GM12878 (cell line): ENCODE measurements at regions not wholly inside any gene's neighbourhood (a gene's known extent, or its start where the extent isn't known, plus 50 kb on each side); places are given as distances from the start of the nearest gene placed in this dataset.
"Not testable (repeated sequence)": the region's sequence is repeated elsewhere in the genome, so short reads cannot be mapped to it uniquely, and the experiment has no call there.

Source experiments
- ATAC-seq: fragments of 200-7000 bp; cut with Tn5 transposase; 3 replicates; pipeline ENCODE4 v1.9.1; 2020; ENCODE audit warnings: mild to moderate bottlenecking, moderate library complexity
- BruUV-seq: library from RNA; stranded (reverse); fragments of 400-500 nt; replicated peaks from 2 replicates; lab custom pipeline; 2021; lab: Mats Ljungman, UMichigan
- CTCF ChIA-PET: fragments of 300-600 bp; sonication (Branson Sonifier 250); formaldehyde crosslinking; extraction: SDS; loops from one replicate; lab custom pipeline; 2021; ENCODE audit warnings: inconsistent platforms; lab: Yijun Ruan, JAX
- POLR2A ChIA-PET: fragments of 350-600 bp; formaldehyde crosslinking; extraction: SDS; loops from one replicate; lab custom pipeline; 2021; ENCODE audit warnings: inconsistent platforms; lab: Charles Lee
- RAD21 ChIA-PET: fragments of 300-600 bp; sonication (Branson Sonifier 250); formaldehyde crosslinking; loops from one replicate; lab custom pipeline; 2023; ENCODE audit warnings: antibody characterized with exemption; ENCODE audit not compliant: unreplicated experiment; lab: Charles Lee
- SMC1A ChIA-PET: fragments of 300-600 bp; sonication (Branson Sonifier 250); formaldehyde crosslinking; loops from one replicate; lab custom pipeline; 2023; ENCODE audit not compliant: unreplicated experiment, uncharacterized antibody; lab: Charles Lee
- DNase-seq: peaks from one replicate; pipeline ENCODE4 v3.0.0-alpha.2; 2011; ENCODE audit warnings: low read depth, low spot score
- FAIRE-seq: peaks from 3 replicates; lab custom pipeline; 2011; peaks lifted over from hg19 to GRCh38; lab: Jason Lieb, UNC
- H2AFZ ChIP-seq: 2 replicates; pipeline ENCODE4 v1.6.0; 2011; ENCODE audit warnings: low read depth, low read length, control low read depth; ENCODE audit not compliant: control insufficient read depth
- H3K27ac ChIP-seq: 2 replicates; pipeline ENCODE4 v1.5.1; 2011; ENCODE audit warnings: control low read depth; ENCODE audit not compliant: control insufficient read depth, insufficient read depth
- H3K27me3 ChIP-seq, 2 experiments: replicated peaks in 1 of 2; 2 replicates each; pipeline versions ENCODE4 v1.6.0 to v1.6.1; 2011; ENCODE audit warnings: low read length in 1 of 2; ENCODE audit not compliant: control insufficient read depth in 2 of 2, insufficient read depth in 2 of 2
- H3K36me3 ChIP-seq, 2 experiments: 2 replicates each; pipeline ENCODE4 v1.5.1; 2011; ENCODE audit warnings: low read length in 1 of 2; ENCODE audit not compliant: control insufficient read depth in 2 of 2, insufficient read depth in 2 of 2
- H3K4me1 ChIP-seq: 2 replicates; pipeline ENCODE4 v1.6.1; 2011; ENCODE audit warnings: mild to moderate bottlenecking, low read length, moderate library complexity, mixed read lengths; ENCODE audit not compliant: control insufficient read depth, insufficient read depth
- H3K4me2 ChIP-seq: 2 replicates; pipeline ENCODE4 v1.6.0; 2011; ENCODE audit warnings: control low read depth; ENCODE audit not compliant: control insufficient read depth, insufficient read depth
- H3K4me3 ChIP-seq: fragments of 200-600 bp; sonication (generic); 2 replicates; pipeline ENCODE4 v1.5.1; 2016
- H3K79me2 ChIP-seq: 2 replicates; pipeline ENCODE4 v1.6.0; 2011; ENCODE audit warnings: low read length; ENCODE audit not compliant: control insufficient read depth, insufficient read depth
- H3K9ac ChIP-seq: 2 replicates; pipeline ENCODE4 v1.8.0; 2011; ENCODE audit warnings: low read length, control low read depth, mixed read lengths; ENCODE audit not compliant: control insufficient read depth, insufficient read depth
- H3K9me3 ChIP-seq: replicated peaks from 3 replicates; pipeline ENCODE4 v1.5.1; 2011; ENCODE audit warnings: mild to moderate bottlenecking, low read length; ENCODE audit not compliant: control insufficient read depth, insufficient read depth
- H4K20me1 ChIP-seq: 2 replicates; pipeline ENCODE4 v1.6.0; 2011; ENCODE audit not compliant: control insufficient read depth, insufficient read depth
- NFIC ChIP-seq: IDR thresholded peaks from 2 replicates; pipeline ENCODE4 v1.6.1; 2012; ENCODE audit warnings: low read depth, mild to moderate bottlenecking, inconsistent platforms, low read length, moderate library complexity
- NFYB ChIP-seq: IDR thresholded peaks from 2 replicates; pipeline ENCODE4 v1.6.1; 2011; ENCODE audit warnings: low read depth, mild to moderate bottlenecking, low read length, improper control_type of control experiment, moderate library complexity; ENCODE audit not compliant: insufficient read depth
- PKNOX1 ChIP-seq: fragments of 450-650 bp; IDR thresholded peaks from 2 replicates; pipeline ENCODE4 v1.6.1; 2016; ENCODE audit warnings: mild to moderate bottlenecking
- SPI1 ChIP-seq: IDR thresholded peaks from 2 replicates; pipeline ENCODE4 v1.6.1; 2011; ENCODE audit warnings: low read depth, mild to moderate bottlenecking, low read length, moderate library complexity, borderline replicate concordance; ENCODE audit not compliant: insufficient read depth
- WGBS: methylation state at CpG from one replicate; pipeline ENCODE4 v1.1.6; 2016; ENCODE audit warnings: low lambda C conversion rate; ENCODE audit not compliant: insufficient replicate concordance, insufficient coverage; ENCODE audit errors: missing lambda C conversion rate; 5-methylcytosine and 5-hydroxymethylcytosine counted together
- in situ Hi-C: fragments of 300-500 bp; cut with MboI; formaldehyde crosslinking; loops from 9 replicates; pipeline ENCODE4 v1.14.3; 2018; ENCODE audit warnings: mixed read lengths
- intact Hi-C: fragments of 100-400 bp; cut with micrococcal nuclease; formaldehyde crosslinking; loops from one replicate; pipeline ENCODE4 v1.14.2; 2022; ENCODE audit not compliant: unreplicated experiment

- ATAC-seq, H3K36me3 ChIP-seq, H3K4me3 ChIP-seq, RAD21 ChIA-PET, H3K27me3 ChIP-seq, in situ Hi-C loops, H3K4me2 ChIP-seq, H2AFZ ChIP-seq, H3K9ac ChIP-seq, H3K4me1 ChIP-seq, SMC1A ChIA-PET, H3K9me3 ChIP-seq, FAIRE-seq, H3K27ac ChIP-seq, DNase-seq, H3K79me2 ChIP-seq, BruUV-seq, H4K20me1 ChIP-seq: not testable (repeated sequence)
- ChIA-PET POLR2A (interaction anchor here (0.6 kb wide), 1 partner anchor 23 kb away, joined by 4 read pairs; no protein-coding TSS in a partner anchor), CTCF (interaction anchor here (1.0 to 1.9 kb wide), 3 partner anchors 22 to 70 kb away, joined by 3 to 9 read pairs (median 3); no protein-coding TSS in a partner anchor)
- 79% methylated on average over 2 of the region's 2 CpGs for WGBS
- intact Hi-C loops: loop anchor here (10.0 kb wide), 1 partner anchor 60 kb away; no protein-coding TSS in a partner anchor
These were observed 61.3 kb upstream of the ALOX12 start for GRCh38 chr17:6934544-6934943.

- FAIRE-seq (no peak), ATAC-seq (peak; percentile 92)
- no TSS peak for BruUV-seq
- Histone ChIP-seq H3K27me3 (no peaks in the 10 kb centered on the region), H3K4me1 (peaks cover 2% of the 10 kb centered on the region; the same call in 1 of the 2 replicates)
- peak; percentile 70 for TF ChIP-seq SPI1
- TF ChIP-seq NFYB: peak; percentile 75
- TF ChIP-seq PKNOX1: 0 out of 2 replicates have a peak, but pooled peaks have one; percentile 30
- TF ChIP-seq NFIC: no peak
- TF ChIP-seq, all 136 proteins: peak for 3
- SMC1A ChIA-PET: interaction anchor here (1.0 kb wide), 1 partner anchor 9 kb away, joined by 3 read pairs; no protein-coding TSS in a partner anchor
- no peak overlapping the region for H3K9ac ChIP-seq
- H3K4me3 ChIP-seq: peak overlapping the region; percentile 44; the same call in 1 of the 2 replicates
- in situ Hi-C loops: no loop called here
- H3K79me2 ChIP-seq: no peaks in the 10 kb centered on the region
- 35% methylated on average over 8 of the region's 8 CpGs for WGBS
- RAD21 ChIA-PET: interaction anchor here (0.6 kb wide), 1 partner anchor 197 kb away, joined by 3 read pairs; no protein-coding TSS in a partner anchor
- CTCF ChIA-PET: interaction anchor here (1.0 kb wide), 1 partner anchor 68 kb away, joined by 4 read pairs; no protein-coding TSS in a partner anchor
- peaks cover 3% of the 10 kb centered on the region; the same call in 1 of the 3 replicates for H3K9me3 ChIP-seq
- H3K27ac ChIP-seq: no peak overlapping the region
- H4K20me1 ChIP-seq: no peaks in the 10 kb centered on the region
- no peaks in the 10 kb centered on the region for H3K36me3 ChIP-seq
- POLR2A ChIA-PET: no interaction called here
- H3K4me2 ChIP-seq: no peak overlapping the region
- H2AFZ ChIP-seq: no peak overlapping the region
- DNase-seq: no peak
- intact Hi-C loops: loop anchor here (10.0 kb wide), 1 partner anchor 62 kb away; no protein-coding TSS in a partner anchor
These were observed 59.4 kb upstream of the ALOX12 start for GRCh38 chr17:6936370-6937028.
